GM12891 (cell line): ENCODE measurements at regions not wholly inside any gene's neighbourhood (a gene's known extent, or its start where the extent isn't known, plus 50 kb on each side); places are given as distances from the start of the nearest gene placed in this dataset.

ENCODE experiments used
- POLR2A ChIP-seq: IDR thresholded peaks from 2 replicates; pipeline ENCODE4 v1.6.1; 2011; ENCODE audit warnings: low read depth, low read length, control low read depth
- POLR2AphosphoS5 ChIP-seq: IDR thresholded peaks from 2 replicates; pipeline ENCODE4 v1.6.1; 2011; ENCODE audit warnings: low read depth, low read length, control low read depth
- POU2F2 ChIP-seq: IDR thresholded peaks from 2 replicates; pipeline ENCODE4 v1.6.1; 2011; ENCODE audit warnings: low read depth, mild to moderate bottlenecking, control low read depth, low read length, moderate library complexity
- TAF1 ChIP-seq: IDR thresholded peaks from 2 replicates; pipeline ENCODE4 v1.6.1; 2011; ENCODE audit warnings: low read depth, low read length, control low read depth

GRCh38 chr4:24273136-24273535, 311.2 kb downstream of the DHX15 start:
- TF ChIP-seq POLR2AphosphoS5: no peak
- no peak for TF ChIP-seq TAF1
- no peak for TF ChIP-seq POLR2A
- TF ChIP-seq POU2F2: no peak
